SK-N-MC (cell line): ENCODE measurements at regions not wholly inside any gene's neighbourhood (a gene's known extent, or its start where the extent isn't known, plus 50 kb on each side); places are given as distances from the start of the nearest gene placed in this dataset.

Source experiments
- EZH2 ChIP-seq: fragments of 200-600 bp; sonication (generic); IDR thresholded peaks from one replicate; pipeline ENCODE4 v1.6.1; 2017; ENCODE audit warnings: antibody characterized with exemption
- FOXP2 ChIP-seq: optimal IDR thresholded peaks from 2 replicates; pipeline ENCODE3; 2011; ENCODE audit warnings: mild to moderate bottlenecking, moderate library complexity; ENCODE audit not compliant: insufficient read depth; ENCODE audit errors: extremely low read length, control extremely low read depth
- POLR2AphosphoS5 ChIP-seq: IDR thresholded peaks from 2 replicates; pipeline ENCODE4 v1.6.1; 2012; ENCODE audit warnings: mild to moderate bottlenecking, low read depth, low read length, borderline replicate concordance

- TF ChIP-seq POLR2AphosphoS5 = no peak
- no peak for TF ChIP-seq EZH2
- no peak for TF ChIP-seq FOXP2
These were observed 773.7 kb upstream of the RAB6C start for GRCh38 chr2:129205766-129206165.
